ENCODE measurements at regions not wholly inside any gene's neighbourhood (a gene's known extent, or its start where the extent isn't known, plus 50 kb on each side); places are given as distances from the start of the nearest gene placed in this dataset.

GRCh38 chr17:34740565-34741520 lies 161.5 kb downstream of the TMEM132E start:
- TF ChIP-seq EZH2 (IDR thresholded peaks at IDR 0.05; ENCODE audit: borderline replicate concordance, low read length) (no peak), CTCF (conservative IDR thresholded peaks at IDR 0.05 in 1 of 2, IDR thresholded peaks at IDR 0.05 in 1 of 2; ENCODE audit: extremely low read depth in 1 of 2, insufficient read depth in 1 of 2, low read depth in 1 of 2, low read length in 2 of 2) (no peak)

All from mammary epithelial cell (primary cell).